ENCODE measurements at regions not wholly inside any gene's neighbourhood (a gene's known extent, or its start where the extent isn't known, plus 50 kb on each side); places are given as distances from the start of the nearest gene placed in this dataset.
A peak's percentile ranks its signal among the peaks of the same experiment; 100 is the strongest.

DNA sequence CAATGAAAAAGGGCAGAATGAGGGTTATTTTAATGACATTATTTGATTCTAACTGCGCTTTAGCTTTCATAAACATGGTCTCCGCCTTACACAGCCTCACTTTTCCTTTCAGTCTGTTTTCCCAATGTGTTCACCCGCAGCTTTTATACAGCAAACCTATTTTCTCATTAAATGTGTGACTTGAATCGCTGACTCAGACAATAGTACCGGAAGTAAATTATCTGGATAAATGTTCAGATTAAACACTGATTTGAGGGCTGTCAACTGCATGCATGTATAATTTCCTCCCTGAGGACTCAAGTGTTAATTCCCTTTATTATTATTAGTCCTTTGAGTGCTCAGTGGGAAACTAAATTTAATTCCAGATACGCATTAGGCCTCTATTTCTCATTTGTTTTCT lies 117.3 kb downstream of the FAM133A start:
- Histone ChIP-seq H2BK15ac (ENCODE audit: low read length) (no peak overlapping the region), H3K9me3 (ENCODE audit: insufficient read depth in 2 of 2, low read depth in 1 of 2, low read length in 1 of 2) (no peaks in the 10 kb centered on the region), H4K8ac (ENCODE audit: extremely low read depth, insufficient read depth, low read length) (no peak overlapping the region), H3K56ac (replicated peaks; ENCODE audit: insufficient read length, low read depth, low read length) (no peak overlapping the region), H3K4ac (replicated peaks; ENCODE audit: insufficient read length, low read depth, low read length) (no peak overlapping the region), H4K20me1 (replicated peaks in 1 of 2; ENCODE audit: control insufficient read depth in 1 of 2, insufficient read depth in 2 of 2, low read length in 2 of 2) (no peaks in the 10 kb centered on the region), H3K9ac (replicated peaks in 1 of 4; ENCODE audit: extremely low read depth in 1 of 4, low read depth in 3 of 4, low read length in 3 of 4) (no peak overlapping the region), H3K79me1 (ENCODE audit: low read depth, low read length) (no peaks in the 10 kb centered on the region), H3K4me3 (ENCODE audit: extremely low read depth in 1 of 4, insufficient read depth in 2 of 4, low read depth in 3 of 4, low read length in 4 of 4) (no peak overlapping the region), H2AFZ (ENCODE audit: low read length) (no peak overlapping the region), H3K79me2 (ENCODE audit: control insufficient read depth in 1 of 2, insufficient read depth in 2 of 2, low read length in 2 of 2) (no peaks in the 10 kb centered on the region), H2BK120ac (replicated peaks; ENCODE audit: low read depth, low read length) (no peak overlapping the region), H2AK5ac (ENCODE audit: low read depth, low read length) (no peak overlapping the region), H2BK12ac (ENCODE audit: low read depth, low read length) (no peak overlapping the region), H3K23me2 (ENCODE audit: low read depth, low read length) (no peaks in the 10 kb centered on the region; the same call in 1 of the 2 replicates), H4K5ac (ENCODE audit: insufficient read length, low read depth, low read length) (no peak overlapping the region), H3K18ac (ENCODE audit: extremely low read depth, low read length) (no peak overlapping the region), H2BK5ac (ENCODE audit: low read depth, low read length) (no peak overlapping the region), H4K91ac (replicated peaks; ENCODE audit: insufficient read length, low read length) (no peak overlapping the region), H3K4me2 (ENCODE audit: insufficient read depth in 1 of 2, low read depth in 2 of 2, low read length in 2 of 2) (no peak overlapping the region), H3K27me3 (replicated peaks in 1 of 4; ENCODE audit: control insufficient read depth in 3 of 4, extremely low read depth in 1 of 4, insufficient read depth in 3 of 4, low read length in 3 of 4) (no peaks in the 10 kb centered on the region), H3K4me1 (replicated peaks in 1 of 4; ENCODE audit: control insufficient read depth in 3 of 4, insufficient read depth in 4 of 4, low read length in 3 of 4) (no peaks in the 10 kb centered on the region), H3K27ac (ENCODE audit: low read depth, low read length) (no peak overlapping the region), H2BK20ac (ENCODE audit: low read length) (no peak overlapping the region), H3K14ac (ENCODE audit: insufficient read length) (no peak overlapping the region), H3K36me3 (ENCODE audit: control insufficient read depth in 2 of 4, insufficient read depth in 4 of 4, low read length in 3 of 4) (no peaks in the 10 kb centered on the region), H3K23ac (ENCODE audit: insufficient read length) (no peak overlapping the region)
- ChIA-PET CTCF (ENCODE audit: partially characterized antibody) (interaction anchor here (1.0 kb wide), 1 partner anchor 369 kb away, joined by 4 read pairs; no protein-coding TSS in a partner anchor), POLR2A (ENCODE audit: partially characterized antibody) (no interaction called here)
- WGBS, 2 experiments (ENCODE audit: extremely low coverage in 1 of 2, insufficient coverage in 1 of 2, insufficient read length in 1 of 2, insufficient replicate concordance in 2 of 2, low coverage in 1 of 2, low lambda C conversion rate in 2 of 2, missing lambda C conversion rate in 1 of 2): 98% methylated on average over 6 of the region's 6 CpGs; no CpG with 5 or more reads in 1 of the 2 experiments
- no peak for DNase-seq (ENCODE audit: low read depth in 1 of 2, low spot score in 2 of 2)
- TF ChIP-seq MAFK (IDR thresholded peaks at IDR 0.05; ENCODE audit: low read depth, low read length): 0 out of 2 replicates have a peak, but pooled peaks have one; percentile 3
- no peak for TF ChIP-seq SIN3A (conservative IDR thresholded peaks at IDR 0.05 in 1 of 2, IDR thresholded peaks at IDR 0.05 in 1 of 2; ENCODE audit: low read depth in 1 of 2, low read length in 2 of 2)
- no peak for FAIRE-seq

Measured in H1 (cell line).